Sigmoid colon (tissue), 4 donors: ENCODE measurements at regions not wholly inside any gene's neighbourhood (a gene's known extent, or its start where the extent isn't known, plus 50 kb on each side); places are given as distances from the start of the nearest gene placed in this dataset.

Source experiments
- EP300 ChIP-seq, 4 donors: sonication (generic); formaldehyde crosslinking; IDR thresholded peaks; one replicate each; pipeline ENCODE4 v1.6.1; 2017; ENCODE audit warnings: antibody characterized with exemption in 4 of 4
- POLR2A ChIP-seq, 2 donors: fragments of 450-650 bp; IDR thresholded peaks; one replicate each; pipeline ENCODE4 v1.6.1; 2016; ENCODE audit warnings: antibody characterized with exemption in 2 of 2, mild to moderate bottlenecking in 2 of 2, moderate library complexity in 2 of 2
- TF ChIP-seq, protein P1 (sequence below), 4 experiments: fragments of 450-650 bp in 3 of 4; fragments of 200-600 bp in 1 of 4; IDR thresholded peaks; one replicate each; pipeline ENCODE4 v1.5.1; 2016 to 2019; ENCODE audit warnings: antibody characterized with exemption in 4 of 4, mild to moderate bottlenecking in 3 of 4, moderate library complexity in 2 of 4

- TF ChIP-seq, protein P1, sequence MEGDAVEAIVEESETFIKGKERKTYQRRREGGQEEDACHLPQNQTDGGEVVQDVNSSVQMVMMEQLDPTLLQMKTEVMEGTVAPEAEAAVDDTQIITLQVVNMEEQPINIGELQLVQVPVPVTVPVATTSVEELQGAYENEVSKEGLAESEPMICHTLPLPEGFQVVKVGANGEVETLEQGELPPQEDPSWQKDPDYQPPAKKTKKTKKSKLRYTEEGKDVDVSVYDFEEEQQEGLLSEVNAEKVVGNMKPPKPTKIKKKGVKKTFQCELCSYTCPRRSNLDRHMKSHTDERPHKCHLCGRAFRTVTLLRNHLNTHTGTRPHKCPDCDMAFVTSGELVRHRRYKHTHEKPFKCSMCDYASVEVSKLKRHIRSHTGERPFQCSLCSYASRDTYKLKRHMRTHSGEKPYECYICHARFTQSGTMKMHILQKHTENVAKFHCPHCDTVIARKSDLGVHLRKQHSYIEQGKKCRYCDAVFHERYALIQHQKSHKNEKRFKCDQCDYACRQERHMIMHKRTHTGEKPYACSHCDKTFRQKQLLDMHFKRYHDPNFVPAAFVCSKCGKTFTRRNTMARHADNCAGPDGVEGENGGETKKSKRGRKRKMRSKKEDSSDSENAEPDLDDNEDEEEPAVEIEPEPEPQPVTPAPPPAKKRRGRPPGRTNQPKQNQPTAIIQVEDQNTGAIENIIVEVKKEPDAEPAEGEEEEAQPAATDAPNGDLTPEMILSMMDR (IDR thresholded peaks at IDR 0.05) = no peak
- TF ChIP-seq POLR2A (IDR thresholded peaks at IDR 0.05) = no peak
- no peak for TF ChIP-seq EP300 (IDR thresholded peaks at IDR 0.05)
These were observed 102.1 kb upstream of the ZBTB40 start for GRCh38 chr1:22349362-22350043.
